ENCODE measurements at regions not wholly inside any gene's neighbourhood (a gene's known extent, or its start where the extent isn't known, plus 50 kb on each side); places are given as distances from the start of the nearest gene placed in this dataset.

DNA sequence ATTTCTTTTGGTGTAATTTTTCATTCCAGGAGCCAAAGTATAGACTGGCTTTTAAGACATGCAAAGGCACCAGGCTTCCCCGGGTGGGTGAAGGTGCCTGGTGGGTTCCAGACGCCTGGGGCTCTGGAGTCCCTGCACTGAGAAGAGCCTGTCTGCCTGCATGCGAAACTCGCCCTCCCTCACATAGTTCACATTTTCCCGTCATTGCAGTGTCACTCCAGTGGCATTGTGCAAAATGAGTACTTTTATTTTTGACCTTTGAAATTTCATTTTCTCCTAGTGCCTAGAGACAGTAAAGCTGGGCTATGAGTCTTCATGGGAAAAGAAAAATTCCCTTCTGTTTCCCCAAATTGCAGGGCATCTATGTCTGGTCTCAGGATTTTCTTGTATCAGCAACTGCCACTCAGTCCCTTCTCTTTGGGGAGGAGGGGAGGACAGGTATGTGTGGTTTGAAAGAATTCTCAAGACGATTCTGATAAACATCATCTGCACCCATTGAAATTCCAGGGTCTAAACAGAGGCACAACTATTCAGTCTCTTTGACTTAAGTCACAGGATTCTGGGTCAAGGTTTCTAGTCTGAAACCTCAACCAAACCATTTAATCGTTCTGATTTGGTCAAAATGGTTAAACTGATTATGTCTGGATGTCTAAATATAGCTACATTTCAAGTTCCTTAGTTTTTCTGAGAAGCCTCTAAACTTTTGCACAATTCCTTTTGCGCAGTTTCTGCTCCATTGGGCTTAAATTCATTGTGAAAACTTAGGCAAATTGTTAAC lies 107.8 kb downstream of the CYP26A1 start:
- no peak overlapping the region for H3K27ac Mint-ChIP-seq
- ATAC-seq (no peak), DNase-seq (no peak)
- H3K27me3 Mint-ChIP-seq: peaks cover 2% of the 10 kb centered on the region
- no peak overlapping the region for H3K4me3 Mint-ChIP-seq
- ChIA-PET POLR2A (no interaction called here), CTCF (no interaction called here)
- H3K36me3 Mint-ChIP-seq (ENCODE audit: low read depth): no peaks in the 10 kb centered on the region
- H3K4me1 Mint-ChIP-seq: no peaks in the 10 kb centered on the region
- intact Hi-C loops (cut with DNase I, micrococcal nuclease): no loop called here
- no peaks in the 10 kb centered on the region for H3K9me3 Mint-ChIP-seq (ENCODE audit: low read depth)

- no peak for DNase-seq
- no peaks in the 10 kb centered on the region for H3K36me3 Mint-ChIP-seq (ENCODE audit: low read depth)
- ATAC-seq: no peak
- intact Hi-C loops (cut with DNase I, micrococcal nuclease): no loop called here
- no peak overlapping the region for H3K27ac Mint-ChIP-seq
- H3K4me3 Mint-ChIP-seq: no peak overlapping the region
- H3K4me1 Mint-ChIP-seq: no peaks in the 10 kb centered on the region
- no peaks in the 10 kb centered on the region for H3K9me3 Mint-ChIP-seq (ENCODE audit: low read depth)
- POLR2A ChIA-PET: no interaction called here
- peaks cover 2% of the 10 kb centered on the region for H3K27me3 Mint-ChIP-seq
- CTCF ChIA-PET: no interaction called here
Observed at GRCh38 chr10:93182049-93182327, 108.3 kb downstream of the CYP26A1 start.

DNA sequence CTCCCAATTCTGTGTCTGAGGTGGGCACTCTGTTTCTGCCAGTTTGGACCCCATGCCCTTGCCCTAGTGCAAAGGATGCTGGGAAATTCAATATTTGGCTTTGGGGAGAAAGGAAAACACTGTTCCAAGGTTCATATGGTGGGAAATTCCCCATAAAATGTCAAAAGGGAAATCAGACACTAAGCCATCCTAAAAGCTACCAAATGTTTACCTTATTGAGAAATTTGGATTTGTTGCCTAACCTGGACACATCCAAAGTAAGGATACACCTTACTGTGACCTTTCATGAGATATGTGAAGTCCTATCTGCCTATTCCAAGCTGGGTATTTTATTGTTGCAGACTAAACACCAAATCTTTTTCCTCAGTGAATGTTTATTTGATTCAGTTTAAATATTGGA lies 109.1 kb downstream of the CYP26A1 start:
- no peak for ATAC-seq
- Mint-ChIP-seq H3K4me1 (no peaks in the 10 kb centered on the region), H3K36me3 (ENCODE audit: low read depth) (no peaks in the 10 kb centered on the region), H3K27ac (no peak overlapping the region), H3K27me3 (peaks cover 2% of the 10 kb centered on the region), H3K4me3 (no peak overlapping the region), H3K9me3 (ENCODE audit: low read depth) (no peaks in the 10 kb centered on the region)
- ChIA-PET POLR2A (no interaction called here), CTCF (interaction anchor here (0.9 to 1.0 kb wide), 2 partner anchors 15 to 218 kb away, joined by 3 to 4 read pairs; no protein-coding TSS in a partner anchor)
- intact Hi-C loops (cut with DNase I, micrococcal nuclease): no loop called here
- DNase-seq: no peak

- DNase-seq: no peak
- Mint-ChIP-seq H3K27ac (no peak overlapping the region), H3K9me3 (ENCODE audit: low read depth) (no peaks in the 10 kb centered on the region), H3K27me3 (peaks cover 2% of the 10 kb centered on the region), H3K4me1 (no peaks in the 10 kb centered on the region), H3K36me3 (ENCODE audit: low read depth) (no peaks in the 10 kb centered on the region), H3K4me3 (no peak overlapping the region)
- ChIA-PET CTCF (no interaction called here), POLR2A (no interaction called here)
- ATAC-seq: no peak
- intact Hi-C loops (cut with DNase I, micrococcal nuclease): no loop called here
Observed at GRCh38 chr10:93186653-93187052, 113.0 kb downstream of the CYP26A1 start.

DNA sequence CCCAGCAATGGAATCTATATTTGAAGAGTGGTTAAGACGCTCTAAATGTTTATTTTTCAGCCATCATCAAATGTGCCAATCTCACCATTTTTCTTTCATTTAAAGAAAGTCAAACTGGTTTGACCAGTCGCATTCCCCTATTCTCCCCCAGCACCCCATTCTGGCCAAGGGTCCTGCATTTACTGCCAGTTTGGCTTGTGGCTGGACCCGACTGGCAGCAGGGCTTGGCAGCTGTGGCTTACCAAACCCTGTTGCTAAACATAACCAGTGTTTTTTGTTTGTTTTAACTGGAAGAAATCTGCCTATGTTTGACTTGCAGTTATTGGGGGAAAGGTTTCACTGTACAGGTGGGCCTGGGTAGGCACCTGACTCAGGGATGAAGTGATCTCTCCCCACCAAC lies 116.3 kb downstream of the CYP26A1 start:
- Mint-ChIP-seq H3K36me3 (ENCODE audit: low read depth) (no peaks in the 10 kb centered on the region), H3K4me3 (no peak overlapping the region), H3K27ac (no peak overlapping the region), H3K27me3 (peaks cover 8% of the 10 kb centered on the region), H3K9me3 (ENCODE audit: low read depth) (no peaks in the 10 kb centered on the region), H3K4me1 (no peaks in the 10 kb centered on the region)
- POLR2A ChIA-PET: no interaction called here
- CTCF ChIA-PET: no interaction called here
- no peak for ATAC-seq
- intact Hi-C loops (cut with DNase I, micrococcal nuclease): no loop called here
- DNase-seq: no peak

GRCh38 chr10:93190372-93190771 lies 116.7 kb downstream of the CYP26A1 start:
- intact Hi-C loops (cut with DNase I, micrococcal nuclease): no loop called here
- peaks cover 8% of the 10 kb centered on the region for H3K27me3 Mint-ChIP-seq
- no peak overlapping the region for H3K27ac Mint-ChIP-seq
- no peaks in the 10 kb centered on the region for H3K4me1 Mint-ChIP-seq
- ATAC-seq (no peak), DNase-seq (no peak)
- no peak overlapping the region for H3K4me3 Mint-ChIP-seq
- H3K9me3 Mint-ChIP-seq (ENCODE audit: low read depth): no peaks in the 10 kb centered on the region
- POLR2A ChIA-PET: no interaction called here
- H3K36me3 Mint-ChIP-seq (ENCODE audit: low read depth): no peaks in the 10 kb centered on the region
- CTCF ChIA-PET: interaction anchor here (0.6 kb wide), 1 partner anchor 353 kb away, joined by 3 read pairs; no protein-coding TSS in a partner anchor

- POLR2A ChIA-PET: no interaction called here
- no peak overlapping the region for H3K4me3 Mint-ChIP-seq
- no peak for ATAC-seq
- intact Hi-C loops (cut with DNase I, micrococcal nuclease): no loop called here
- H3K36me3 Mint-ChIP-seq (ENCODE audit: low read depth): no peaks in the 10 kb centered on the region
- CTCF ChIA-PET: no interaction called here
- no peaks in the 10 kb centered on the region for H3K9me3 Mint-ChIP-seq (ENCODE audit: low read depth)
- no peak for DNase-seq
- H3K27me3 Mint-ChIP-seq: peaks cover 9% of the 10 kb centered on the region
- H3K4me1 Mint-ChIP-seq: peaks cover 5% of the 10 kb centered on the region
- no peak overlapping the region for H3K27ac Mint-ChIP-seq
Observed at GRCh38 chr10:93193906-93194305, 120.2 kb downstream of the CYP26A1 start.

DNA sequence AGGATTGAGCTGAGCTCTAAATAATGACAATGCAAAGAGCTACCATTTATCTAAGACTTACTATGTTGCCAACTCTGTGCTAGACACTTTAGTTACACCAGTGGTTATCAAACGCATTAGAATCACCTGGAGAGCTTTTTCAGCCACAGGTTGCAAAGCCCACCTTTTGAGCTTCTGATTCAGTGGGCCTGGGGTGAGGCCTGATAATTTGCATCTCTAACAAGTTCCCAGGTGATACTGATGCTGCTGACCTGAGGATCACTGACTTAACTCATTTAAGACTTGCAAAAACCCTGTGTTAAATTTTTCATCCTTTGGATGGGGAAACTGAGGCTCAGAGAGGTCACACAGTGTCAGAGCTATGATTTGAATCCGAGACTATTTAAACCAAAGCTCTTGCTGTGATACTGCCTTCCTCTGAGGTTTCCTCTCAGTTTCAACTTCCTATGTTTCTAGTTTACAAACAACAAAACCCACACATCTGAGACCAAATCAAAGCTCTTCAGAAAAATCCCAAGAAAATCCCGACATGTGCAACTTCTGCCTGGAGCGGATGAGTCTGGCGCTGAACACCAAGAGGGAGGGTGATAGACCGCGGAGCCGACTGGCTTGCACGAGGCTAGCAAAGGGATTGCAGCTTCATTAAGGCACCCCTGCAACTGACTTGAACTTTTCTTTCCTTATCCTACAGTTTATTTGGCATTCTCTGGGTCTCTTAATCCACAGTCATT lies 124.9 kb downstream of the CYP26A1 start:
- ChIA-PET CTCF (interaction anchor here (0.7 to 1.5 kb wide), 4 partner anchors 9 to 91 kb away, joined by 3 to 6 read pairs (median 4); no protein-coding TSS in a partner anchor), POLR2A (no interaction called here)
- no peaks in the 10 kb centered on the region for H3K9me3 Mint-ChIP-seq (ENCODE audit: low read depth)
- peaks cover 10% of the 10 kb centered on the region for H3K4me1 Mint-ChIP-seq
- DNase-seq (no peak), ATAC-seq (no peak)
- no peaks in the 10 kb centered on the region for H3K36me3 Mint-ChIP-seq (ENCODE audit: low read depth)
- intact Hi-C loops (cut with DNase I, micrococcal nuclease): no loop called here
- no peak overlapping the region for H3K4me3 Mint-ChIP-seq
- H3K27me3 Mint-ChIP-seq: peaks cover 7% of the 10 kb centered on the region
- no peak overlapping the region for H3K27ac Mint-ChIP-seq

DNA sequence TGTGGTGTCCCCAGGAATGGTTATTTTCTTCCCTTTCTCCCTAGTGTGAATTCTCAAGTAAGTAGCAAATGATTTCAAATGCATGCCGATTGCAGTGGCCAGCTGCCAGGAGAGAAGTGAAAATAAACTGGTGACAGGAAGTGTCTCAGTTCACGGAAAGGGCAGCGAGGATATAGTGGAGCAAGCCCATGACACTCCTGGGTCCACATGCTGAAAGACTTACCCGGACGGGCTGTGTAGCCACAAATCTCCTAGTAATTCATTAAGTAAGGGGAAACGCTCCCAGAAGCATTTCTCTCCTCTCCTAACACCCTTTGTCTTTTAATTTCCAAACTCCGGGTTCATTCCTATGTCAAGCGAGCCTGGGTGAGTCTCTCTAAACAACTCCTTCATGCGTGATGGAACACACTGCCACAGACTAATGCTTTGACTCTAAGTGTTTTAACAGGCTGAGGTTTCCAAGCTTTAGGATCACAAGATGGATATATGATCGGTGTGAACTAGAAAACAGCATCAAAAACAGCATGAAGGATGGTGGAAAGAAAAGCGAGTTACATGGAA lies 125.6 kb downstream of the CYP26A1 start:
- H3K4me1 Mint-ChIP-seq: peaks cover 10% of the 10 kb centered on the region
- H3K4me3 Mint-ChIP-seq: no peak overlapping the region
- peaks cover 5% of the 10 kb centered on the region for H3K27me3 Mint-ChIP-seq
- DNase-seq (no peak), ATAC-seq (no peak)
- no peaks in the 10 kb centered on the region for H3K36me3 Mint-ChIP-seq (ENCODE audit: low read depth)
- intact Hi-C loops (cut with DNase I, micrococcal nuclease): no loop called here
- no peak overlapping the region for H3K27ac Mint-ChIP-seq
- ChIA-PET CTCF (interaction anchor here (1.5 kb wide), 1 partner anchor 91 kb away, joined by 6 read pairs; no protein-coding TSS in a partner anchor), POLR2A (no interaction called here)
- H3K9me3 Mint-ChIP-seq (ENCODE audit: low read depth): no peaks in the 10 kb centered on the region

DNA sequence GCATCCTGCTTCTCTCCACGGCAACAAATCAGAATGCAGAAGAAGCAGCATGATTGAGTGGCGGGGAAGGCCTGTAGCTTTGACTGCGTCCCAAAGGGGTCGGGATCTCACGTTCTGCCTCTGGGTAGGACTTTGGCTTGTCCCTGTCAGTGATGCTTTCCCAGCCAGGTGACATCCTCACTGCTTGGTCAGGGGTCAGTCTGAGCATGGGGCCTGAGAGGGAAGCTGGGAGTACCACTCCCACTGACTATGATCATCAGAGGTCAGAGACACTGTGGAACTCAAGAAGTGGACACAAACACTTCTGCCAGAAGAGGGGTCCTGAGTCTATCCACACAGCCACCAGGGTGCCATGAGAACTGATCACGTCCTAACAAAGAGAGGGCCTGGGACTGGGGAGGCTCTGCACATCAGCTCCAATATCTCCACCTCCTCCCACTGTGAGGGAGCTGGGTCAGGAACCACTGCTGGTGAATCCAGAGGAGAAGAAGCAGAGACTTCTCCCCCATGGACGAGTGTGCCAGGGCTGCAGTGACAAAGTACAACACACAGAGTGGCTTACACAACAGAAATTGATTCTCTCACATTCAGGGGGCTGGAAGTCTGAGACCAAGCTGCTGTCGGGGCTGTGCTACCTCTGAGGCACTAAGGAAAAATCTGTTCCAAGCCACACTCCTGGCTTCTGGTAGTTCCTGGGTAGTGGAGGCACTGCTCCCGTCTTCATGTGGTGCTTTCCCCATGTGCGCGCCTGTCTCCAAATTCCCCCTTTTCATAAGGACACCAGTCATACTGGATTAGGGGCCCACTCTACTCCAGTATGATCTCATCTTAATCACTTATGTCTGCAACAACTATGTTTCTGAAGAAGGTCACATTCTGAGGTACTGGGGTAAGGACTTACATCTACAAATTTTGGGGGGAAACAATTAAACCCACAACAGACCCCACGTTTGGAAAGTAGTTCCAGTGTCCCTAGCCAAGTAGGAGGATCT lies 131.1 kb downstream of the CYP26A1 start:
- Mint-ChIP-seq H3K9me3 (ENCODE audit: low read depth) (no peaks in the 10 kb centered on the region), H3K4me1 (no peaks in the 10 kb centered on the region), H3K4me3 (no peak overlapping the region), H3K27me3 (peaks cover 2% of the 10 kb centered on the region), H3K27ac (no peak overlapping the region), H3K36me3 (ENCODE audit: low read depth) (no peaks in the 10 kb centered on the region)
- intact Hi-C loops (cut with DNase I, micrococcal nuclease): no loop called here
- ATAC-seq (no peak), DNase-seq (no peak)
- POLR2A ChIA-PET: no interaction called here
- CTCF ChIA-PET: no interaction called here

DNA sequence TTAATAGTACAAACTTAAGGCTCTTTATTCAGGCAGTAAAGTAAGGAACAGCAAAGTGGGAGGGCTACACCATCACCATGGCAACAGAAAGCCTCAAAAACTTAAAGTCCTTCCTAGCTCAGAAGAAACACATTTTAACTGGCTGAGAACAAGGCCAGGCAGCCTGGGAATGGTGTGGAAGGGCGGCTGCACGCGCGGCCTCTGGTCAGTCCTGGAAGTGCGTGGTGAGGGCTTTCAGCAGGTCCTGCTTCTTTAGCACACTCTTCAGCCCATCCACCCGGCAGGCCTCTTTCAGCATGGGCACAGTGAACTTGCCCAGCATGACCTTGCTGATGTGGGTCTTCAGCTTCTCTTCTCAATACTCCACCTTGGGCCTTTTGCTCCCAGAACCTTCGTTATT lies 133.0 kb downstream of the CYP26A1 start:
- CTCF ChIA-PET: no interaction called here
- Mint-ChIP-seq H3K4me3 (no peak overlapping the region), H3K36me3 (ENCODE audit: low read depth) (no peaks in the 10 kb centered on the region), H3K27me3 (peaks cover 2% of the 10 kb centered on the region), H3K27ac (no peak overlapping the region), H3K9me3 (ENCODE audit: low read depth) (no peaks in the 10 kb centered on the region), H3K4me1 (no peaks in the 10 kb centered on the region)
- DNase-seq (no peak), ATAC-seq (no peak)
- intact Hi-C loops (cut with DNase I, micrococcal nuclease): no loop called here
- POLR2A ChIA-PET: no interaction called here
